ENCODE measurements at regions not wholly inside any gene's neighbourhood (a gene's known extent, or its start where the extent isn't known, plus 50 kb on each side); places are given as distances from the start of the nearest gene placed in this dataset.
"Not testable (repeated sequence)": the region's sequence is repeated elsewhere in the genome, so short reads cannot be mapped to it uniquely, and the experiment has no call there.

DNA sequence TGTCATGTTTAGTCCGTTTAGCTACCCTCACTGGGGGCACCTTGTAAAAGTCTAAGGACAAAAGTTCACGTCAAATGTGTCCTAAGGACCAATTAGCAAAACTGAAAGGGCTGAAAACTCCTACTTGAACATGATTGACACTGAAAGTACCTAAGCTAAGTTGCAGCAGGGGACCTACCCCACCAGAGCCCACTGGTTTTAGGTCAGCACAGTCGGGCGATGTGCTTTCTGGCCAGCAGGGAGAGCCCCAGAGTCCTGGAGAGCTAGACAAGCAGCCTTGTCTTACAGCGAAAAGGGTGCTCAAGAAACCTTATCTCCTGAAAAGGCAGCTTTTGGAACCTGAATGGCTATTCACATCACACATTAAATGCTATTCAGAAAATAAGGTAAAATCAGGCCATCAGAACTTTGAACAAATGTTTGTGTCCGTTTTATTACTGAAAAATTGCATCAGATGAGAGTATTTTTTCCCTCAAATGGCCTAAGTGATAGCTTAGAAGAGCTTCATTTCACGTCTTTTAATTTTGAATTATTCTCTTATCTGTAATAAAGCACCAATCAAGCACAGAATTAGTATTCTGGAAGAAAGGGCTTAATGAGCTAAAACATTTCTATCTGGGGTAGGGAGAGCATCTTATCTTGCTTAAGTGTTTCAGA lies 52.2 kb upstream of the MKI67 start:
- DNase-seq (ENCODE audit: low read depth, low spot score) = peak; percentile 77
- H3K4me3 ChIP-seq (ENCODE audit: low read length) = no peak overlapping the region

- DNase-seq (ENCODE audit: low read depth, low spot score) = peak; percentile 98
- H3K4me3 ChIP-seq (ENCODE audit: low read length) = peak overlapping the region; percentile 38
Observed at GRCh38 chr10:128180843-128181242, 54.6 kb upstream of the MKI67 start.

GRCh38 chr10:128185627-128186026 lies 59.4 kb upstream of the MKI67 start:
- H3K4me3 ChIP-seq (ENCODE audit: low read length) = no peak overlapping the region
- no peak for DNase-seq (ENCODE audit: low read depth, low spot score)

GRCh38 chr10:128186959-128187787 lies 61.0 kb upstream of the MKI67 start:
- peak; percentile 77 for DNase-seq (ENCODE audit: low read depth, low spot score)
- peak overlapping the region; percentile 45 for H3K4me3 ChIP-seq (ENCODE audit: low read length)

GRCh38 chr10:128187788-128188185 lies 61.6 kb upstream of the MKI67 start:
- no peak for DNase-seq (ENCODE audit: low read depth, low spot score)
- peak overlapping the region; percentile 45 for H3K4me3 ChIP-seq (ENCODE audit: low read length)

- no peak overlapping the region for H3K4me3 ChIP-seq (ENCODE audit: low read length)
- no peak for DNase-seq (ENCODE audit: low read depth, low spot score)
Observed at GRCh38 chr10:128189176-128189575, 63.0 kb upstream of the MKI67 start.

DNA sequence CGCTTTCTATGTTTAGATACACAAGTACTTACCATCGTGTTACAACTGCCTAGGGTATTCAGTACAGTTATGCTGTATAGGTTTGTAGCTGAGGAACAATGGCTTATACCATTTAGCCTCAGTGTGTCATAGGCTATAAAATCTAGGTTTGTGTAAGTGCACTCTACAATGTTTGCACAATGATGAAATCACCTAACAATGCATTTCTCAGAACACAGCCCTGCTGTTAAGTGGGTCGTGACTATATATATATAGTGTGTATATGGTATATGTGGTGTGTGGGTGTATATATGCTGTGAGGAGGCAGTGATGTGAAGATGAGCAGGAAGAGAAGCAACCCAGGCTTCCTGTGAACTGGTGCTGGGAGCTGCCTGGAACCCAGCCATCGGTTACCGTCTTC lies 65.6 kb upstream of the MKI67 start:
- H3K4me3 ChIP-seq (ENCODE audit: low read length) = no peak overlapping the region
- DNase-seq (ENCODE audit: low read depth, low spot score) = no peak

DNA sequence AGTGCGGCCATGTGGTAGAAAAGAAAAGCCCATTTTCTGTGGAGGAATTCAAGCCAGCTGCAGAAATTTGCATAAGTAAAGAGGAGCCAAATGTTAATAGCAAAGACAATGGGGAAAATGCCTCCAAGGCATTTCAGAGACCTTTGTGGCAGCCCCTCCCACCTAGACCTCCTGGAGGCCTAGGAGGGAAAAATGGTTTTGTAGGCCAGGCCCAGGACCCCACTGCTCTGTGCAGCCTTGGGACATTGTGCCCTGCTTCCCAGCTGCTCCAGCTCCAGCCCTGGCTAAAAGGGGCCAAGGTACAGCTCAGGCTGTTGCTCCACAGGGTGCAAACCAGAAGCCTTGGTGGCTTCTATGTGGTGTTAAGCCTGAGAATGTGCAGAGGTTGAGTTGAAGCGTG lies 75.6 kb upstream of the MKI67 start:
- not testable (repeated sequence) for H3K4me3 ChIP-seq (ENCODE audit: low read length); DNase-seq (ENCODE audit: low read depth, low spot score)

DNA sequence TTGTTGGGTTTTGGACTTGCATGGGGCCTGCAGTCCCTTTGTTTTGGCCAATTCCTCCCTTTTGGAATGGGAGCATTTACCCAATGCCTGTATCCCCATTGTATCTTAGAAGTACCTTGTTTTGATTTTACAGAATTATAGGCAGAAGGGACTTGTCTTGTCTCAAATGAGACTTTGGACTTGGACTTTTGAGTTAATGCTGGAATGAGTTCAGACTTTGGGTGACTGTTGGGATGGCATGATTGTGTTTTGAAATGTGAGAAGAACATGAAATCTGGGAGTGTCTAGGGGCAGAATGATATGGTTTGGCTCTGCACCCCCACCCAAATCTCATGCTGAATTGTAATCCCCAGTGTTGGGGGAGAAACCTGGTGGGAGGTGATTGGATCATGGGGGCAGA lies 76.8 kb upstream of the MKI67 start:
- H3K4me3 ChIP-seq (ENCODE audit: low read length) = no peak overlapping the region
- no peak for DNase-seq (ENCODE audit: low read depth, low spot score)

GRCh38 chr10:128205591-128205990 lies 79.4 kb upstream of the MKI67 start:
- not testable (repeated sequence) for H3K4me3 ChIP-seq (ENCODE audit: low read length); DNase-seq (ENCODE audit: low read depth, low spot score)

GRCh38 chr10:128206676-128207075 lies 80.5 kb upstream of the MKI67 start:
- no peak for DNase-seq (ENCODE audit: low read depth, low spot score)
- H3K4me3 ChIP-seq (ENCODE audit: low read length) = no peak overlapping the region

DNA sequence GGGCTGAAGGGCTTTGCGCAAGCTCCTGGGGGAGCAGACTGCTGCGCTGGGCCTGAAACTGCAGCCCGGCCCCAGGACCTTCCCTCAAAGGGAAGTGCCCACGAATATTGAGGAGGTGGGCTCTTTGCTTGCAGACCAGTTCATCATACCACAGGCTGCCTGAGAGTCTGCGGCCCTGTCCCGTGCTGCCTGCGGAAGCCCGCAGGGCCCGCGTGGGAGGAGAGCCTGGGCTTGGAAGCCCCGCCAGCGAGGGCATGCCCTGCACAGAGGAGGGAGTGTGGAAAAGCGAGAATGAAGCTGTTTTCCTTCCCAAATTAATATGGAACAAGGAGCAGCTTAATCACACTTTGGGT lies 83.6 kb upstream of the MKI67 start:
- H3K4me3 ChIP-seq (ENCODE audit: low read length) = peak overlapping the region; percentile 66
- DNase-seq (ENCODE audit: low read depth, low spot score) = no peak

GRCh38 chr10:128210215-128211063 lies 84.2 kb upstream of the MKI67 start:
- DNase-seq (ENCODE audit: low read depth, low spot score) = no peak
- peak overlapping the region; percentile 66 for H3K4me3 ChIP-seq (ENCODE audit: low read length)

- DNase-seq (ENCODE audit: low read depth, low spot score) = no peak
- peak overlapping the region; percentile 66 for H3K4me3 ChIP-seq (ENCODE audit: low read length)
Observed at GRCh38 chr10:128211064-128211504, 84.9 kb upstream of the MKI67 start.

DNA sequence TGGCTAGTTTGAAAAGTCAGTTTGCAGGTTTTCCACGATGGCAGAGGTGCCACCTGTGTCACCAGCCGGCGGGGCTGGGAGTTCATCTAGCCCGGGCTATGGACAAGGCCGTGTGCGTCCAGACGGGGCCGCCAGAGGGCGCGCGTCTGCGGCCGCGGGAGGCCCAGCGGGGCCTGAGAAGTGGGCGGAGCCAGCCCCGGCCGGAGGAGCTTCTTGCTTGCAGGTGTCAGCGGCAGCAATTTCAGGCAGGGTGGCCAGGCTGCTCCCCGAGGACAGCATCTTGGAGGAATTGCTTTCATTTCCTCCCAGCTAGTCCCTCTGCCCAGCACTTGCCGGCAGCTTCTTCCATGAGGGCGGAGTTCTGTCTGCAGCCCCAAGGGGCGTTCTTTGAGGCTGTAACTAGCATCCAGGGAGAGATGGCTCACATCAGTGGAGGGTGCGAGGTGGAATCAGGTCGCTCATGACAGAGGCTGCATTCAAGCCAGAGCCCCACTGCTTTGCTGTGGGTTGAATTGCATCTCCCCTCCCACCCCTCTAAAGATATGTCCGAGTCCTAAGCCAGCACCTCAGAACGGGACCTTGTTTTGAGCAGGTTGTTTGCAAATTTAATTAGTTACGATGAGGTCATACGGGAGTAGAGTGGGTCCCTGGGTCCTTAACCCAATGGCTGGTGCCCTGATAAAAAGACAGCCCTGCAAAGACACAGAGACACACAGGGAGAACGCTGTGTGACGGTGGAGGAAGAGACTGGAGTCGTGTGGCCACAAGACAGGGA lies 85.9 kb upstream of the MKI67 start:
- peak overlapping the region; percentile 55 for H3K4me3 ChIP-seq (ENCODE audit: low read length)
- peak; percentile 67 for DNase-seq (ENCODE audit: low read depth, low spot score)

- no peak overlapping the region for H3K4me3 ChIP-seq (ENCODE audit: low read length)
- DNase-seq (ENCODE audit: low read depth, low spot score) = no peak
Observed at GRCh38 chr10:128213156-128213555, 86.9 kb upstream of the MKI67 start.

GRCh38 chr10:128215733-128216132 lies 89.5 kb upstream of the MKI67 start:
- no peak overlapping the region for H3K4me3 ChIP-seq (ENCODE audit: low read length)
- no peak for DNase-seq (ENCODE audit: low read depth, low spot score)

DNA sequence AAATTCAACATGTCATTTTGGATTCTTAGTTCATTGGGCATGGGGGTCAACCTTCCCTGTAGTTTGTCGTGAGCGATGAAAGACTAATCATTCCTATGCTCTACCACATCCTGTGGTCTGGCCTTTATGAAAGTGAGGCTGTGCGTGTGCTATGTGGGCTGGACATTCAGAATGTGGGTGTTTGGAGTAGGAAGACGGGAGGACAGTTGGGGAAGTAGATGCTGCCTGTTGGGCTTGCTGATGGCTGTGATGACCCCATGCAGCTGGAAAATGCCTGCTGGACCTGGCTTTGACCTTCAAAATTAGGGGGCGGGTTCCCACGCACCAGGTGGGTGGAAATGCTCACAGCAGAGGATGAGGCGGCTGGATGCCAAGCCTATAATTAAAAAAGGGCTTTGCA lies 90.9 kb upstream of the MKI67 start:
- no peak overlapping the region for H3K4me3 ChIP-seq (ENCODE audit: low read length)
- no peak for DNase-seq (ENCODE audit: low read depth, low spot score)

- no peak overlapping the region for H3K4me3 ChIP-seq (ENCODE audit: low read length)
- no peak for DNase-seq (ENCODE audit: low read depth, low spot score)
Observed at GRCh38 chr10:128218161-128218560, 91.9 kb upstream of the MKI67 start.

Data from Jurkat, Clone E6-1 (cell line).